Epithelial cell of esophagus (primary cell): ENCODE measurements at regions not wholly inside any gene's neighbourhood (a gene's known extent, or its start where the extent isn't known, plus 50 kb on each side); places are given as distances from the start of the nearest gene placed in this dataset.

Experiments
- DNase-seq: peaks from one replicate; pipeline ENCODE4 v3.0.0; 2010; ENCODE audit warnings: low read depth
- H3K4me3 ChIP-seq: 2 replicates; pipeline ENCODE4 v1.5.1; 2011; ENCODE audit warnings: mild to moderate bottlenecking, low read length, control low read depth
- TF ChIP-seq, protein P1 (sequence below): IDR thresholded peaks from 2 replicates; pipeline ENCODE4 v1.5.1; 2011; ENCODE audit warnings: low read depth, mild to moderate bottlenecking, low read length, control low read depth, inconsistent platforms; ENCODE audit not compliant: insufficient read depth; ENCODE audit errors: missing control alignments

DNA sequence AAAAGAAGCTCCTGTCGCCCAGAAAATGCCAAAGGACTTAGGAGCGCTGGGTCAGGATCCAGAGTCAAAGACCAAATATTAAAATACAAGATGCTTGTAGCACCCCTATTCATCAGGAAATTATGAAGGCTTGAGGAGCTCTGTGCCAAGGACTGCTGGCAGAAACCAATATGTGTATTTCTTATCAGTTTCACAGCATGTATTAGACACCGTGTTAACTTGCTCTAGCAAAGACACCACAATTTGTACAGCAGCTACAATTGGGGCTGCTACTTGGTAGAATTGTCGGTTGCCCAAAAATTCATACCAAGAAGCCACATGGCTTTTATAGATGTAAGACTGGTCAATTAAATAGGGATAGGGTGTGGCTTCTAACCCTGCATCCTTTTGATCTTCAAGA is 128.8 kb downstream of the CD47 start:
- no peak overlapping the region for H3K4me3 ChIP-seq
- no peak for DNase-seq
- TF ChIP-seq, protein P1, sequence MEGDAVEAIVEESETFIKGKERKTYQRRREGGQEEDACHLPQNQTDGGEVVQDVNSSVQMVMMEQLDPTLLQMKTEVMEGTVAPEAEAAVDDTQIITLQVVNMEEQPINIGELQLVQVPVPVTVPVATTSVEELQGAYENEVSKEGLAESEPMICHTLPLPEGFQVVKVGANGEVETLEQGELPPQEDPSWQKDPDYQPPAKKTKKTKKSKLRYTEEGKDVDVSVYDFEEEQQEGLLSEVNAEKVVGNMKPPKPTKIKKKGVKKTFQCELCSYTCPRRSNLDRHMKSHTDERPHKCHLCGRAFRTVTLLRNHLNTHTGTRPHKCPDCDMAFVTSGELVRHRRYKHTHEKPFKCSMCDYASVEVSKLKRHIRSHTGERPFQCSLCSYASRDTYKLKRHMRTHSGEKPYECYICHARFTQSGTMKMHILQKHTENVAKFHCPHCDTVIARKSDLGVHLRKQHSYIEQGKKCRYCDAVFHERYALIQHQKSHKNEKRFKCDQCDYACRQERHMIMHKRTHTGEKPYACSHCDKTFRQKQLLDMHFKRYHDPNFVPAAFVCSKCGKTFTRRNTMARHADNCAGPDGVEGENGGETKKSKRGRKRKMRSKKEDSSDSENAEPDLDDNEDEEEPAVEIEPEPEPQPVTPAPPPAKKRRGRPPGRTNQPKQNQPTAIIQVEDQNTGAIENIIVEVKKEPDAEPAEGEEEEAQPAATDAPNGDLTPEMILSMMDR = no peak

DNA sequence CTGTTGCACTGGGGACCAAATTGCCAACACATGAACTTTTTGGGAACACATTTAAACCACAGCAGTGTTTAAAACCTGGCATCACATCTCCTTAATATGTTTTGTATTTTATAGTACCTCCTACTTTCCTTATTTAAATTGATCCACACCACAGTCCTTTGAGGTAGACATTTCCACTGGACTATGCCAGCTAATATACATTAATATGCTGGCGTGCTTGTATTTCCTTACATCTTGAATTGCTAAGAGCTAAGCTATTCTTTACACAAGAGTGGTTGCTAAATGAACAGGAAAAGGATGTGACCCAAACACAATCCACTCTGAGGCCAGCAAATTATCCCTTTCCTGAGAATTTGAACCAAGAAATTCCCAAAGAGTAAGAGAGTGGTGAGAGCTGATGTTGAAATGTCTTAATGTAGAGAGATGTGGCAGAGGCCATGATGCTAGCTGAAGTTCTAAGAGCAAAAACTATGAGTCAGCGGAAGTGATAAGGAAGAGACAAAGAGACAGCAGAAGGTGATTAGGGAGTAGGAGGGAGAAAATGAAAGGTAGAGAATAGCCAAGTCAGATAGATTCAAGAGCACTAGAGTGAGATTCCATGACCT is 131.2 kb downstream of the CD47 start:
- TF ChIP-seq, protein P1 = no peak
- H3K4me3 ChIP-seq = no peak overlapping the region
- DNase-seq = peak; percentile 33

DNA sequence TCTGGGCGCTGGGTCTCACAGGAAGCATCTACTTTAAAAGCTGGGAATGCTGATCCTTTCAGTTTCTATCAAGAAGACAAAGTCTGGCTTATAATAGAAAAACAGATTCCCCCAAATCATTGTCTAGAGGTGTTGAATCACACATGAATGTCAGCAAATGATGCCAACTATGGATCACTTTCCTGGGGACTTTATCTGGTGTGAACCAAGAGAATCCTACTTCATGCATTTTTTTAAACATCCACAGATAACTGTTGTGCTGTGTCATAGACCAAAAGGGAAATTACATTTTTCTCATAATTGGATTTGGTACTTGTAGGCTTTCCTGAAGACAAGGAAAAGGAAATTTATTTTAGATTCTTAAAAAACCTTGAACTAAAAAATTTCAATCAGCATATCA is 132.7 kb downstream of the CD47 start:
- DNase-seq = no peak
- TF ChIP-seq, protein P1 = no peak
- H3K4me3 ChIP-seq = no peak overlapping the region

DNA sequence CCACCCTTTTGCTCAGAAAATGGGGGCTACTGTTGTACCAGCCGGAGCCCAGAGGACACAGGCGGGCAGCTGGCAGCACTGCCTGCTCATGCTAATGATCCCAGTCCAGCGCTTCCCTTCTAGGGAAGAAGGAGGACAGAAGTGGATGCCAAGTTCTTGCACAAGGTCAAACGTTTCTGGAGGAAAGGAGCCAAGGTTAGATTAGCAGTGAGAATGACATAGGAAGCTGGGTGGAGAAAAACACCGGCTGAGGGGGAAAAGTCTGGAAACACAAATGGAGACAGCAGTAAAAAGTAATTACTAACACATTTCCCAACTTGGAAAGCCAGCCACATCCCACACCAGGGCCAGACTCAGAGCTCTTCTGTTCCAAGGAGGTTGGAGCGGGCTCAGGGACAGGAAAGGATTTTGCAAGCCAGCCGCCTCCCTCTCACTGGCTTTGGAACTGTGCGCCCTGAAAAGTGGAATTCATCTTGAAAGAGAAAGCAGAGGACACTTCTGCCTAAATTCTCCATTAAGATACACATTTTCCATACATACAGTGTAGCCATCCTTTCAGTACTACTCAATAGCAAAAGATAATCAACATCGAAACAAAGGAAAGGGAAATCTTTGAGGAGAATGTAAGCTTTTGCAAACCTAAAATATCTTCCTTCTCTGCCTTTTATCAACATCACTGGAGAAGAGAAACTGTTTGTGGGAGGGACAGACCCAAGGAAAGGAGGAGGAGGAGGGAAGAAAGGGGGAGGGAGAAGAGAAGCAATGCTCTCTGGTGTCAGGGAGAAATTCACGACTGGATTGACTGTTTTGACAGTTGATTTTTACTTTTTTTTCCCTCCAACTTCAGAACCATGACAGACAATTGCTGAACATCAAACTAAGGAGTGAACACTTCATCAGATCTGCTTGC is 133.6 kb downstream of the CD47 start:
- TF ChIP-seq, protein P1 = no peak
- DNase-seq = no peak
- H3K4me3 ChIP-seq = no peak overlapping the region

DNA sequence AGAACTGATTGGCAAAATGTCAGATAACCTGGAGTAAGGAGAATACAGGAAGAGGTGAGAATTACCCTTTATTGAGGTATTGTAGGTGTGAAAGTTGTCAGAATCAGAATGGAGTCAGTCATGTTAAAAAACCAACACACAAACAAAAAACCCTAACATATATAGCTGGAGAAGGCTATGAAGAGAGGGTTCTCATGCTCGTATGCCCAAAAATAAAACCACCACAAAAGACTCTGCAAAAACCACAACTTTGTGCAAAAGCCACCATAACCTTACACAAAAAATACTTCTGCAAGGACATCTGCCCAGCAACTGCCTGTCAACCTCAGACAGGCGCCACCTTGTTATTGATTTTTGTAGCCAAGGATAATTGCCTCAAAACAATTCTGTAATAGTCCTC is 136.0 kb downstream of the CD47 start:
- no peak overlapping the region for H3K4me3 ChIP-seq
- TF ChIP-seq, protein P1 = no peak
- DNase-seq = no peak

DNA sequence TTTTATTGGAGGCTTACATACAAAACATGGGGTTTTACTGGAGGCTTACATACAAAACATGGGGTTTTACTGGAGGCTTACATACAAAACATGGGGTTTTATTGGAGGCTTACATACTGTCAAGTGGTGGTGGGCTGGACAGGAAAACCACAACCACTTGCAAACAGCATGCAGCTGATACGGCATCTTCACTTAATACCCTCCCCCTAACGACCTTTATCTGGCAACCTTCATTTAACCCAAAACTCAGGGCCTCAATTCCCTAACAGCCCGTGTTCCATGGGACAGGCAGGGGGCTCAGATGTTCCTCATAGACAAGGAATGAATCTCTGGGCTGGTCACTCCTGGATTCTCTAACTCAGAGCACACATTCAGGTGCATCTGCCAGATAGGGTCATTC is 137.1 kb downstream of the CD47 start:
- no peak for DNase-seq
- TF ChIP-seq, protein P1 = no peak
- H3K4me3 ChIP-seq = no peak overlapping the region
